SK-N-SH treated with all-trans-retinoic acid at 6 μM for 48 hours (cell line): ENCODE measurements at regions not wholly inside any gene's neighbourhood (a gene's known extent, or its start where the extent isn't known, plus 50 kb on each side); places are given as distances from the start of the nearest gene placed in this dataset.

Experiments
- ARNTL ChIP-seq: fragments of 450-650 bp; formaldehyde crosslinking; IDR thresholded peaks from 2 replicates; pipeline ENCODE4 v1.5.0; 2020; ENCODE audit warnings: low read depth, mild to moderate bottlenecking, moderate library complexity, borderline replicate concordance
- BACH2 ChIP-seq: fragments of 250-450 bp; sonication (Bioruptor Pico); IDR thresholded peaks from 2 replicates; pipeline ENCODE4 v1.9.0; 2021; ENCODE audit warnings: mild to moderate bottlenecking, borderline replicate concordance
- CSDC2 ChIP-seq: fragments of 250-450 bp; sonication (Bioruptor Pico); IDR thresholded peaks from 2 replicates; pipeline ENCODE4 v1.5.0; 2020; ENCODE audit warnings: mild to moderate bottlenecking, moderate library complexity
- ESRRG ChIP-seq: fragments of 250-450 bp; sonication (Bioruptor Pico); IDR thresholded peaks from 2 replicates; pipeline ENCODE4 v1.6.1; 2021; ENCODE audit warnings: mild to moderate bottlenecking
- GLIS3 ChIP-seq: fragments of 250-450 bp; sonication (Bioruptor Pico); IDR thresholded peaks from 2 replicates; pipeline ENCODE4 v1.5.0; 2020; ENCODE audit warnings: mild to moderate bottlenecking, moderate library complexity
- PPARA ChIP-seq: fragments of 250-450 bp; sonication (Bioruptor Pico); IDR thresholded peaks from 2 replicates; pipeline ENCODE4 v1.5.0; 2020; ENCODE audit warnings: mild to moderate bottlenecking, borderline replicate concordance
- SNAI2 ChIP-seq: fragments of 250-450 bp; sonication (Bioruptor Pico); IDR thresholded peaks from 2 replicates; pipeline ENCODE4 v1.5.0; 2020; ENCODE audit warnings: mild to moderate bottlenecking, moderate library complexity
- TCF4 ChIP-seq: fragments of 250-450 bp; sonication (Bioruptor Pico); IDR thresholded peaks from 2 replicates; pipeline ENCODE4 v1.8.0; 2021; ENCODE audit warnings: mild to moderate bottlenecking, moderate library complexity, borderline replicate concordance
- ZC3H10 ChIP-seq: fragments of 250-450 bp; sonication (Bioruptor Pico); IDR thresholded peaks from 2 replicates; pipeline ENCODE4 v1.5.1; 2021; ENCODE audit warnings: mild to moderate bottlenecking, moderate library complexity
- ZFP30 ChIP-seq: fragments of 450-650 bp; formaldehyde crosslinking; IDR thresholded peaks from 2 replicates; pipeline ENCODE4 v1.5.0; 2022; ENCODE audit warnings: mild to moderate bottlenecking, moderate library complexity
- TF ChIP-seq, protein P1 (sequence below): fragments of 250-450 bp; sonication (Bioruptor Pico); IDR thresholded peaks from 2 replicates; pipeline ENCODE4 v1.8.0; 2020; ENCODE audit warnings: mild to moderate bottlenecking, moderate library complexity, borderline replicate concordance
- TF ChIP-seq, protein P2 (sequence below): fragments of 250-450 bp; sonication (Bioruptor Pico); IDR thresholded peaks from 2 replicates; pipeline ENCODE4 v1.5.1; 2021; ENCODE audit warnings: mild to moderate bottlenecking, moderate library complexity
- TF ChIP-seq, protein P3 (sequence below): fragments of 250-450 bp; sonication (Bioruptor Pico); IDR thresholded peaks from 2 replicates; pipeline ENCODE4 v1.8.0; 2021; ENCODE audit warnings: low read depth, mild to moderate bottlenecking, moderate library complexity, borderline replicate concordance
- TF ChIP-seq, protein P4 (sequence below): fragments of 250-450 bp; sonication (Bioruptor Pico); IDR thresholded peaks from 2 replicates; pipeline ENCODE4 v1.5.0; 2020; ENCODE audit warnings: mild to moderate bottlenecking, moderate library complexity

DNA sequence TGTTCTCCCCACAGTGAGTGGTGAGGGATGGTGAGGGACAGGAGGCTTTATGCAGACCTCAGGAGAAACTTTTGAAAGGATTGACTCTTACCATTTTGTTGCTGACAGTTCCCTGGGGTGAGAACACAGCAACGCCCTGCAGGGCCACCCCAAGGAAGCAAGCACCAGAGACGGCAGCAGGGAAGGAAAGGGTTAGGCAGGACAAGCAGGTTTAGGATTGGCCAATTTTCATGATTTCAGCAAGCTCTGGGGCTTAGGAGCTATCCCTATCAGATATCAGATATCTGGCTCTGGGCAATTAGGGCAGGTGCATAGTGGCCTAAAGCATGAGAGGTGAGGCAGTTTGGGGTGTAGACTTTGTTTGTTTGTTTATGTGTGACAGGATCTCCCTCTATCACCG, 87.0 kb upstream of the LSM14A start:
- no peak for TF ChIP-seq ESRRG (CRISPR knock-in tag)
- no peak for TF ChIP-seq ZC3H10 (CRISPR knock-in tag)
- TF ChIP-seq, protein P1, sequence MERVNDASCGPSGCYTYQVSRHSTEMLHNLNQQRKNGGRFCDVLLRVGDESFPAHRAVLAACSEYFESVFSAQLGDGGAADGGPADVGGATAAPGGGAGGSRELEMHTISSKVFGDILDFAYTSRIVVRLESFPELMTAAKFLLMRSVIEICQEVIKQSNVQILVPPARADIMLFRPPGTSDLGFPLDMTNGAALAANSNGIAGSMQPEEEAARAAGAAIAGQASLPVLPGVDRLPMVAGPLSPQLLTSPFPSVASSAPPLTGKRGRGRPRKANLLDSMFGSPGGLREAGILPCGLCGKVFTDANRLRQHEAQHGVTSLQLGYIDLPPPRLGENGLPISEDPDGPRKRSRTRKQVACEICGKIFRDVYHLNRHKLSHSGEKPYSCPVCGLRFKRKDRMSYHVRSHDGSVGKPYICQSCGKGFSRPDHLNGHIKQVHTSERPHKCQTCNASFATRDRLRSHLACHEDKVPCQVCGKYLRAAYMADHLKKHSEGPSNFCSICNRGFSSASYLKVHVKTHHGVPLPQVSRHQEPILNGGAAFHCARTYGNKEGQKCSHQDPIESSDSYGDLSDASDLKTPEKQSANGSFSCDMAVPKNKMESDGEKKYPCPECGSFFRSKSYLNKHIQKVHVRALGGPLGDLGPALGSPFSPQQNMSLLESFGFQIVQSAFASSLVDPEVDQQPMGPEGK (CRISPR knock-in tag) = no peak
- TF ChIP-seq SNAI2 (CRISPR knock-in tag) = no peak
- TF ChIP-seq, protein P2, sequence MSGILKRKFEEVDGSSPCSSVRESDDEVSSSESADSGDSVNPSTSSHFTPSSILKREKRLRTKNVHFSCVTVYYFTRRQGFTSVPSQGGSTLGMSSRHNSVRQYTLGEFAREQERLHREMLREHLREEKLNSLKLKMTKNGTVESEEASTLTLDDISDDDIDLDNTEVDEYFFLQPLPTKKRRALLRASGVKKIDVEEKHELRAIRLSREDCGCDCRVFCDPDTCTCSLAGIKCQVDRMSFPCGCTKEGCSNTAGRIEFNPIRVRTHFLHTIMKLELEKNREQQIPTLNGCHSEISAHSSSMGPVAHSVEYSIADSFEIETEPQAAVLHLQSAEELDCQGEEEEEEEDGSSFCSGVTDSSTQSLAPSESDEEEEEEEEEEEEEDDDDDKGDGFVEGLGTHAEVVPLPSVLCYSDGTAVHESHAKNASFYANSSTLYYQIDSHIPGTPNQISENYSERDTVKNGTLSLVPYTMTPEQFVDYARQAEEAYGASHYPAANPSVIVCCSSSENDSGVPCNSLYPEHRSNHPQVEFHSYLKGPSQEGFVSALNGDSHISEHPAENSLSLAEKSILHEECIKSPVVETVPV (CRISPR knock-in tag) = no peak
- no peak for TF ChIP-seq GLIS3 (CRISPR knock-in tag)
- TF ChIP-seq, protein P3, sequence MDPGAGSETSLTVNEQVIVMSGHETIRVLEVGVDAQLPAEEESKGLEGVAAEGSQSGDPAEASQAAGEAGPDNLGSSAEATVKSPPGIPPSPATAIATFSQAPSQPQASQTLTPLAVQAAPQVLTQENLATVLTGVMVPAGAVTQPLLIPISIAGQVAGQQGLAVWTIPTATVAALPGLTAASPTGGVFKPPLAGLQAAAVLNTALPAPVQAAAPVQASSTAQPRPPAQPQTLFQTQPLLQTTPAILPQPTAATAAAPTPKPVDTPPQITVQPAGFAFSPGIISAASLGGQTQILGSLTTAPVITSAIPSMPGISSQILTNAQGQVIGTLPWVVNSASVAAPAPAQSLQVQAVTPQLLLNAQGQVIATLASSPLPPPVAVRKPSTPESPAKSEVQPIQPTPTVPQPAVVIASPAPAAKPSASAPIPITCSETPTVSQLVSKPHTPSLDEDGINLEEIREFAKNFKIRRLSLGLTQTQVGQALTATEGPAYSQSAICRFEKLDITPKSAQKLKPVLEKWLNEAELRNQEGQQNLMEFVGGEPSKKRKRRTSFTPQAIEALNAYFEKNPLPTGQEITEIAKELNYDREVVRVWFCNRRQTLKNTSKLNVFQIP (CRISPR knock-in tag) = no peak
- TF ChIP-seq ARNTL (CRISPR knock-in tag) = no peak
- no peak for TF ChIP-seq TCF4 (CRISPR knock-in tag)
- TF ChIP-seq, protein P4, sequence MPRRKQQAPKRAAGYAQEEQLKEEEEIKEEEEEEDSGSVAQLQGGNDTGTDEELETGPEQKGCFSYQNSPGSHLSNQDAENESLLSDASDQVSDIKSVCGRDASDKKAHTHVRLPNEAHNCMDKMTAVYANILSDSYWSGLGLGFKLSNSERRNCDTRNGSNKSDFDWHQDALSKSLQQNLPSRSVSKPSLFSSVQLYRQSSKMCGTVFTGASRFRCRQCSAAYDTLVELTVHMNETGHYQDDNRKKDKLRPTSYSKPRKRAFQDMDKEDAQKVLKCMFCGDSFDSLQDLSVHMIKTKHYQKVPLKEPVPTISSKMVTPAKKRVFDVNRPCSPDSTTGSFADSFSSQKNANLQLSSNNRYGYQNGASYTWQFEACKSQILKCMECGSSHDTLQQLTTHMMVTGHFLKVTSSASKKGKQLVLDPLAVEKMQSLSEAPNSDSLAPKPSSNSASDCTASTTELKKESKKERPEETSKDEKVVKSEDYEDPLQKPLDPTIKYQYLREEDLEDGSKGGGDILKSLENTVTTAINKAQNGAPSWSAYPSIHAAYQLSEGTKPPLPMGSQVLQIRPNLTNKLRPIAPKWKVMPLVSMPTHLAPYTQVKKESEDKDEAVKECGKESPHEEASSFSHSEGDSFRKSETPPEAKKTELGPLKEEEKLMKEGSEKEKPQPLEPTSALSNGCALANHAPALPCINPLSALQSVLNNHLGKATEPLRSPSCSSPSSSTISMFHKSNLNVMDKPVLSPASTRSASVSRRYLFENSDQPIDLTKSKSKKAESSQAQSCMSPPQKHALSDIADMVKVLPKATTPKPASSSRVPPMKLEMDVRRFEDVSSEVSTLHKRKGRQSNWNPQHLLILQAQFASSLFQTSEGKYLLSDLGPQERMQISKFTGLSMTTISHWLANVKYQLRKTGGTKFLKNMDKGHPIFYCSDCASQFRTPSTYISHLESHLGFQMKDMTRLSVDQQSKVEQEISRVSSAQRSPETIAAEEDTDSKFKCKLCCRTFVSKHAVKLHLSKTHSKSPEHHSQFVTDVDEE (CRISPR knock-in tag) = no peak
- no peak for TF ChIP-seq CSDC2 (CRISPR knock-in tag)
- no peak for TF ChIP-seq PPARA (CRISPR knock-in tag)
- no peak for TF ChIP-seq BACH2 (CRISPR knock-in tag)
- TF ChIP-seq ZFP30 = no peak
